Endothelial cell (in vitro differentiated cells): ENCODE measurements at regions not wholly inside any gene's neighbourhood (a gene's known extent, or its start where the extent isn't known, plus 50 kb on each side); places are given as distances from the start of the nearest gene placed in this dataset.
"Not testable (repeated sequence)": the region's sequence is repeated elsewhere in the genome, so short reads cannot be mapped to it uniquely, and the experiment has no call there.

ENCODE experiments used
- DNase-seq: peaks from one replicate; pipeline ENCODE4 v3.0.0; 2021; ENCODE audit warnings: low spot score
- H3K27ac Mint-ChIP-seq: one replicate; pipeline ENCODE4 v1.8.0; 2021; ENCODE audit warnings: mixed read lengths, inconsistent platforms; ENCODE audit not compliant: unreplicated experiment
- H3K27me3 Mint-ChIP-seq: one replicate; pipeline ENCODE4 v1.8.0; 2021; ENCODE audit warnings: mild to moderate bottlenecking, moderate library complexity, mixed read lengths, inconsistent platforms; ENCODE audit not compliant: unreplicated experiment
- H3K36me3 Mint-ChIP-seq: one replicate; pipeline ENCODE4 v1.8.0; 2021; ENCODE audit warnings: mild to moderate bottlenecking, low read depth, mixed read lengths, inconsistent platforms; ENCODE audit not compliant: unreplicated experiment
- H3K4me1 Mint-ChIP-seq: one replicate; pipeline ENCODE4 v1.8.0; 2021; ENCODE audit warnings: mild to moderate bottlenecking, mixed read lengths, inconsistent platforms; ENCODE audit not compliant: unreplicated experiment
- H3K4me3 Mint-ChIP-seq: one replicate; pipeline ENCODE4 v1.8.0; 2021; ENCODE audit warnings: mild to moderate bottlenecking, mixed read lengths, inconsistent platforms; ENCODE audit not compliant: unreplicated experiment
- H3K9me3 Mint-ChIP-seq: one replicate; pipeline ENCODE4 v1.8.0; 2021; ENCODE audit warnings: mixed read lengths, inconsistent platforms; ENCODE audit not compliant: unreplicated experiment
- TF ChIP-seq, protein P1 (sequence below): fragments of 200-600 bp; sonication (generic); IDR thresholded peaks from one replicate; pipeline ENCODE4 v1.5.0; 2021; ENCODE audit warnings: antibody characterized with exemption; ENCODE audit not compliant: unreplicated experiment

GRCh38 chr21:7916329-7917303 lies 2604.8 kb upstream of the TPTE start:
- no peaks in the 10 kb centered on the region for H3K4me1 Mint-ChIP-seq
- TF ChIP-seq, protein P1, sequence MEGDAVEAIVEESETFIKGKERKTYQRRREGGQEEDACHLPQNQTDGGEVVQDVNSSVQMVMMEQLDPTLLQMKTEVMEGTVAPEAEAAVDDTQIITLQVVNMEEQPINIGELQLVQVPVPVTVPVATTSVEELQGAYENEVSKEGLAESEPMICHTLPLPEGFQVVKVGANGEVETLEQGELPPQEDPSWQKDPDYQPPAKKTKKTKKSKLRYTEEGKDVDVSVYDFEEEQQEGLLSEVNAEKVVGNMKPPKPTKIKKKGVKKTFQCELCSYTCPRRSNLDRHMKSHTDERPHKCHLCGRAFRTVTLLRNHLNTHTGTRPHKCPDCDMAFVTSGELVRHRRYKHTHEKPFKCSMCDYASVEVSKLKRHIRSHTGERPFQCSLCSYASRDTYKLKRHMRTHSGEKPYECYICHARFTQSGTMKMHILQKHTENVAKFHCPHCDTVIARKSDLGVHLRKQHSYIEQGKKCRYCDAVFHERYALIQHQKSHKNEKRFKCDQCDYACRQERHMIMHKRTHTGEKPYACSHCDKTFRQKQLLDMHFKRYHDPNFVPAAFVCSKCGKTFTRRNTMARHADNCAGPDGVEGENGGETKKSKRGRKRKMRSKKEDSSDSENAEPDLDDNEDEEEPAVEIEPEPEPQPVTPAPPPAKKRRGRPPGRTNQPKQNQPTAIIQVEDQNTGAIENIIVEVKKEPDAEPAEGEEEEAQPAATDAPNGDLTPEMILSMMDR: no peak
- peaks cover 32% of the 10 kb centered on the region for H3K27me3 Mint-ChIP-seq
- no peak overlapping the region for H3K27ac Mint-ChIP-seq
- peaks cover 14% of the 10 kb centered on the region for H3K36me3 Mint-ChIP-seq
- H3K9me3 Mint-ChIP-seq: no peaks in the 10 kb centered on the region
- H3K4me3 Mint-ChIP-seq: no peak overlapping the region
- DNase-seq: no peak

GRCh38 chr21:7917729-7918128 lies 2603.7 kb upstream of the TPTE start:
- H3K4me3 Mint-ChIP-seq: no peak overlapping the region

DNA sequence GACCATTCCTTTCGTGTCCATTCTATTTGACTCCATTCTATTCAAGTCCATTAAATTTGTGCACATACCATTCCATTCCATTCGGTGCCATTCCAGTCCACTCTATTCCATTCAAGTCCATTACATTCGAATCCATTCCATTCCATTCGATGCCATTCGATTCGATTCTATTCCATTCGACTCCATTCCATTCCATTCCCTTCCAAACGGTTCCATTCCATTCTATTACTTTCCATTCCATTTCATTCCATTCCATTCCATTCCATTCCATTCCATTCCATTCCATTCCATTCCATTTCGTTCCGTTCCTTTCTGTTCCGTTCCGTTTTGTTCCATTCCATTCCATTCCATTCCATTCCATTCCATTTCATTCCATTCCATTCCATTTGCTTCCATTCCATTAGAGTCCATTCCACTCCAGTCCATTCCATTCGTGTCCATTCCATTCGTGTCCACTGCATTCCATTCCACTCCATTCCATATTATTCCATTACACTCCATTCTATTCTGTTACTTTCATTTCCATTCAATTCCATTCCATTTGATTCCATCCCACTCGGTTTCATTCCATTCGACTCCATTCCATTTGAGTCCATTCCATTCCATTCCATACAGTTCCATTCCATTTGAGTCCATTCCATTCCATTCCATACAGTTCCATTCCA lies 2595.3 kb upstream of the TPTE start:
- not testable (repeated sequence) for H3K4me1 Mint-ChIP-seq, H3K4me3 Mint-ChIP-seq, DNase-seq, H3K9me3 Mint-ChIP-seq, H3K27ac Mint-ChIP-seq
- H3K36me3 Mint-ChIP-seq: peaks cover 50% of the 10 kb centered on the region
- H3K27me3 Mint-ChIP-seq: peaks cover 35% of the 10 kb centered on the region

More at GRCh38 chr21:7917729-7918128, 2603.7 kb upstream of the TPTE start:
- H3K4me1 Mint-ChIP-seq: no peaks in the 10 kb centered on the region
- no peak for DNase-seq
- peaks cover 15% of the 10 kb centered on the region for H3K36me3 Mint-ChIP-seq
- peaks cover 37% of the 10 kb centered on the region for H3K27me3 Mint-ChIP-seq
- TF ChIP-seq, protein P1: no peak
- H3K9me3 Mint-ChIP-seq: no peaks in the 10 kb centered on the region
- no peak overlapping the region for H3K27ac Mint-ChIP-seq

DNA sequence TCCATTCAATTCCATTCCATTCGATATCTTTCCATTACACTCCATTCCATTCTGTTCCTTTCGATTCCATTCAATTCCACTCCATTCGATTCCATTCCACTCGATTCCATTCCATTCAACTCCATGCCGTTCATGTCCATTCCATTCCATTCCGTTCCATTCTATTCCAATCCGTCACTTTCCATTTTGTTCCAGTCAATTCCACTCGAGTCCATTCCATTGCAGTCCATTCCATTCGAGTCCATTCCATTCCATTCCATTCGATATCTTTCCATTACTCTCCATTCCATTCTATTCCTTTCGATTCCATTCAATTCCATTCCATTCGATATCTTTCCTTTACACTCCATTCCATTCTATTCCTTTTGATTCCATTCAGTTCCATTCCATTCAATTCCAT lies 2592.9 kb upstream of the TPTE start:
- H3K4me1 Mint-ChIP-seq, H3K27ac Mint-ChIP-seq, H3K4me3 Mint-ChIP-seq, DNase-seq: not testable (repeated sequence)
- H3K36me3 Mint-ChIP-seq: peaks cover 42% of the 10 kb centered on the region
- H3K9me3 Mint-ChIP-seq: peaks cover 33% of the 10 kb centered on the region
- H3K27me3 Mint-ChIP-seq: peaks cover 35% of the 10 kb centered on the region

GRCh38 chr21:7929586-7929985 lies 2591.8 kb upstream of the TPTE start:
- H3K9me3 Mint-ChIP-seq: peaks cover 44% of the 10 kb centered on the region
- H3K27ac Mint-ChIP-seq, DNase-seq, H3K4me3 Mint-ChIP-seq, H3K4me1 Mint-ChIP-seq: not testable (repeated sequence)
- peaks cover 39% of the 10 kb centered on the region for H3K27me3 Mint-ChIP-seq
- peaks cover 41% of the 10 kb centered on the region for H3K36me3 Mint-ChIP-seq

DNA sequence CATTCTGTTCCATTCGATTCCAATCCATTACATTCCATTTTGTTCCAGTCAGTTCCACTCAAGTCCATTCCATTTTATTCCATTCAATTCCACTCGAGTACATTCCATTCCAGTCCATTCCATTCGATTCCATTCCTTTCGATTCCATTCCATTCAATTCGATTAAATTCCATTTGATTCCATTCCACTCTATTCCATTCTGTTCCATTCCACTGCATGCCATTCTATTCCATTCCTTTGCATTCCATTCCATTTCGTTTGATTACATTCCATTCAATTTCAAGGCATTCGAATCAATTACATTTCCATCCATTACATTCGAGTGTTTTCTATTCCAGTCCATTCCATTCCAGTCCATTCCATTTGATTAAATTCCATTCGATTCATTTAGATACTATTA lies 2590.9 kb upstream of the TPTE start:
- not testable (repeated sequence) for H3K4me3 Mint-ChIP-seq, H3K27ac Mint-ChIP-seq, H3K4me1 Mint-ChIP-seq, DNase-seq
- H3K9me3 Mint-ChIP-seq: peaks cover 52% of the 10 kb centered on the region
- H3K36me3 Mint-ChIP-seq: peaks cover 48% of the 10 kb centered on the region
- peaks cover 40% of the 10 kb centered on the region for H3K27me3 Mint-ChIP-seq

- DNase-seq, H3K4me3 Mint-ChIP-seq, H3K4me1 Mint-ChIP-seq, H3K27ac Mint-ChIP-seq: not testable (repeated sequence)
- H3K36me3 Mint-ChIP-seq: peaks cover 40% of the 10 kb centered on the region
- peaks cover 69% of the 10 kb centered on the region for H3K9me3 Mint-ChIP-seq
- peaks cover 44% of the 10 kb centered on the region for H3K27me3 Mint-ChIP-seq
Measured at GRCh38 chr21:7932113-7932512, 2589.3 kb upstream of the TPTE start.

DNA sequence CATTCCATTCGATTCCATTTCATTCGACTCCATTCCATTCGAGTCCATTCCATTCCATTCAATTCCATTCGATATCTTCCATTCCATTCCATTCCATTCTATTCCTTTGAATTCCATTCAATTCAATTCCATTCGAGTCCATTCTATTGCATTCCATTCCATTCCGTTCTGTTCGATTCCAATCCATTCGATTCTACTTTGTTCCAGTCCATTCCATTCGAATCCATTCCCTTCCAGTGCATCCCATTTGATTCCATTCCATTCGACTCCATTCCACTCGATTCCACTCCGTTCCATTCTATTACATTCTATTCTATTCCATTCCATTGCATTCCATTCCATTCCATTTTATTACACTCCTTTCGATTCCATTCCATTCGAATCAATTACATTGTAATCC lies 2588.5 kb upstream of the TPTE start:
- Mint-ChIP-seq H3K36me3 (peaks cover 36% of the 10 kb centered on the region), H3K9me3 (peaks cover 76% of the 10 kb centered on the region), H3K27me3 (peaks cover 46% of the 10 kb centered on the region)
- not testable (repeated sequence) for H3K4me3 Mint-ChIP-seq, DNase-seq, H3K27ac Mint-ChIP-seq, H3K4me1 Mint-ChIP-seq
